ENCODE measurements at regions not wholly inside any gene's neighbourhood (a gene's known extent, or its start where the extent isn't known, plus 50 kb on each side); places are given as distances from the start of the nearest gene placed in this dataset.

DNA sequence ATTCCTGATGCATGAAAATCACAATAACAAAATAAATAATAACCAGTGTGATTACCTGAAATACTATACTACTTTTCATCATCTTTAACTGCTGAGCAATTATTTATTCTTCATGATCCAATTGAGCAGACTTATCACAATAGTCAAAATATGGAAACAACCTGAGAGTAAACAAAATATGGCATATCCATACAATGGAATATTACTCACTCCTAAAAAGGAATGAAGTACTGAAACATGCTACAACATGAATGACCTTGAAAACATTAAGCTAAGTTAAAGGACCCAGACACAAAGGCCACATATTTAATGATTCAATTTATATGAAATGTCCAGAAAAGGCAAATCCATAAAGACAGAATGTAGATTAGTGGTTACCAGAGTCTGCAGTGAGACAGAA is 146.8 kb downstream of the MID1IP1 start:
- TF ChIP-seq, protein P1, sequence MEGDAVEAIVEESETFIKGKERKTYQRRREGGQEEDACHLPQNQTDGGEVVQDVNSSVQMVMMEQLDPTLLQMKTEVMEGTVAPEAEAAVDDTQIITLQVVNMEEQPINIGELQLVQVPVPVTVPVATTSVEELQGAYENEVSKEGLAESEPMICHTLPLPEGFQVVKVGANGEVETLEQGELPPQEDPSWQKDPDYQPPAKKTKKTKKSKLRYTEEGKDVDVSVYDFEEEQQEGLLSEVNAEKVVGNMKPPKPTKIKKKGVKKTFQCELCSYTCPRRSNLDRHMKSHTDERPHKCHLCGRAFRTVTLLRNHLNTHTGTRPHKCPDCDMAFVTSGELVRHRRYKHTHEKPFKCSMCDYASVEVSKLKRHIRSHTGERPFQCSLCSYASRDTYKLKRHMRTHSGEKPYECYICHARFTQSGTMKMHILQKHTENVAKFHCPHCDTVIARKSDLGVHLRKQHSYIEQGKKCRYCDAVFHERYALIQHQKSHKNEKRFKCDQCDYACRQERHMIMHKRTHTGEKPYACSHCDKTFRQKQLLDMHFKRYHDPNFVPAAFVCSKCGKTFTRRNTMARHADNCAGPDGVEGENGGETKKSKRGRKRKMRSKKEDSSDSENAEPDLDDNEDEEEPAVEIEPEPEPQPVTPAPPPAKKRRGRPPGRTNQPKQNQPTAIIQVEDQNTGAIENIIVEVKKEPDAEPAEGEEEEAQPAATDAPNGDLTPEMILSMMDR (IDR thresholded peaks at IDR 0.05): no peak

DNA sequence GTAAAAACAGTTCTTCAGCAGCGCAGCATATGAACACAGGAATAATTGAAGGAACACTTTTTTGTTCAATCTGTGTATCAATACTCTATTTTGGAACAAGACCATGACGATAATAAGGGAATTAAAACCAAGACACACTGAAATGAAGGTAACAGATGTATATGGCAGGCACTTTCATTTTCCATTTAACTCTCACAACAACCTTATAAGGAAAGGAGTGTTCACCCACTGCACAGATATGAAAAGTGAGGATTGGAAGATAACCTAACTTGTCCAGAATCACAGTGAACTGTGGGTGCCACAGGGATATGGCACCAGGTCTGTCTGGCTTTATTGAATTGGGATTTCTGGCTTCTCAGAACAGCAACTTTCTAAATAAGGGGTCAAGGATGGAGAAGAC is 153.3 kb downstream of the MID1IP1 start:
- Mint-ChIP-seq H3K36me3 (no peaks in the 10 kb centered on the region), H3K27ac (no peak overlapping the region), H3K4me1 (no peaks in the 10 kb centered on the region), H3K4me3 (no peak overlapping the region), H3K27me3 (ENCODE audit: low read depth in 2 of 2) (peaks cover 7 to 14% of the 10 kb centered on the region in 2 donors), H3K9me3 (no peaks in the 10 kb centered on the region)
- TF ChIP-seq, protein P1 (IDR thresholded peaks at IDR 0.05): no peak
- H3K27ac ChIP-seq (ENCODE audit: low read length): no peak overlapping the region
- H3K4me3 ChIP-seq (ENCODE audit: low read length): no peak overlapping the region
- ATAC-seq: no peak
- no peaks in the 10 kb centered on the region for H3K36me3 ChIP-seq (ENCODE audit: control insufficient read depth, insufficient read depth, low read length)
- no peaks in the 10 kb centered on the region for H3K4me1 ChIP-seq (ENCODE audit: control insufficient read depth, insufficient read depth, low read length)
- no CpG with 5 or more reads among the region's 2 CpGs for WGBS (ENCODE audit: insufficient coverage)
- H3K9me3 ChIP-seq (ENCODE audit: control insufficient read depth, insufficient read depth, low read length): no peaks in the 10 kb centered on the region
- intact Hi-C loops (cut with micrococcal nuclease): no loop called here
- H3K27me3 ChIP-seq (ENCODE audit: control insufficient read depth, insufficient read depth, low read length): no peaks in the 10 kb centered on the region
- DNase-seq: no peak

More for the DNA sequence above, 146.8 kb downstream of the MID1IP1 start:
- Mint-ChIP-seq H3K9me3 (no peaks in the 10 kb centered on the region), H3K36me3 (no peaks in the 10 kb centered on the region), H3K27me3 (ENCODE audit: low read depth in 2 of 2) (peaks cover 8 to 15% of the 10 kb centered on the region in 2 donors), H3K4me3 (no peak overlapping the region), H3K4me1 (no peaks in the 10 kb centered on the region), H3K27ac (no peak overlapping the region)
- Histone ChIP-seq H3K4me3 (ENCODE audit: low read length) (no peak overlapping the region), H3K36me3 (ENCODE audit: control insufficient read depth, insufficient read depth, low read length) (no peaks in the 10 kb centered on the region), H3K27me3 (ENCODE audit: control insufficient read depth, insufficient read depth, low read length) (no peaks in the 10 kb centered on the region), H3K4me1 (ENCODE audit: control insufficient read depth, insufficient read depth, low read length) (no peaks in the 10 kb centered on the region), H3K27ac (ENCODE audit: low read length) (no peak overlapping the region), H3K9me3 (ENCODE audit: control insufficient read depth, insufficient read depth, low read length) (no peaks in the 10 kb centered on the region)
- intact Hi-C loops (cut with micrococcal nuclease): no loop called here
- no peak for ATAC-seq
- DNase-seq: no peak

DNA sequence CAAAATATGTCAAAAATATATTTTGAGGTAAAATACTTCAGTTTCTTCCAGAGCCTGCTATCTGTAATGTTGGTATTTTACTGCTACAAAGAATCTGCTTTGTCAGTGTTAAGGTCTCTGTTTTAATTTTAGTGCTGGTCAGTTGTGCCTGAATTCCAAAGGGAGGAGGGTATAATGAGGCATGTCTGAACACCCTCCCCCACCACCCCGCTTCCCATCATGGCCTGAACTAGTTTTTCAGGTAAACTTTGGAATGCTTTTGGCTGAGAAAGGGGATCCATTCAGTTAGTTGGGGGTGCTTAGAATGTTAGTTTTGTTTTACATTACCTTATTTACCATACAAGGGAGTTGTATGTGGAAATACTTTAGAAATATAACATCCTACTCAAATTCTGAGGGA is 158.5 kb downstream of the MID1IP1 start:
- WGBS (ENCODE audit: insufficient coverage): no CpG with 5 or more reads among the region's 1 CpG

DNA sequence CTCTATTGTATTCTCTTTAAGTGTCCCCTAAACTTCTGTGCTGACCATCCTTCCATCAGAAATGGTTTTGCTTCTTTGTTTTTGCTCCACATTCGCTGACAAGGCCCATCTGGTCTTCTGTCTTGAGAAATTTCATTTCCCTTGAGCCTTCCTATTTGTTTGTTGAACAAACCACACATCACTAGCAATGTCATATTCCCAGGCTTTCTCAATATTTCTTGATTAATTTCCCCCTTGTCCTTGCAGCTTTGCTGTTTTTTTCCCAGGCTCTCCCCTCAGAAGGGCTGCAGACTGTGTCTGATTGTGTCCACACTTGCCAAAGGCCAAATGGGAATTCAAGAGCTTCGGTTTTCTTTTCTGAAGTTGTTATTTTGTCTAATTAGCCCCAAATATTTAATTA is 158.9 kb downstream of the MID1IP1 start:
- intact Hi-C loops (cut with micrococcal nuclease): no loop called here
- Histone ChIP-seq H3K4me3 (ENCODE audit: low read length) (no peak overlapping the region), H3K9me3 (ENCODE audit: control insufficient read depth, insufficient read depth, low read length) (peaks cover 5% of the 10 kb centered on the region), H3K27me3 (ENCODE audit: control insufficient read depth, insufficient read depth, low read length) (no peaks in the 10 kb centered on the region), H3K36me3 (ENCODE audit: control insufficient read depth, insufficient read depth, low read length) (no peaks in the 10 kb centered on the region), H3K4me1 (ENCODE audit: control insufficient read depth, insufficient read depth, low read length) (no peaks in the 10 kb centered on the region), H3K27ac (ENCODE audit: low read length) (no peak overlapping the region)
- no peaks in the 10 kb centered on the region for H3K36me3 Mint-ChIP-seq
- peaks cover 0 to 19% of the 10 kb centered on the region in 2 donors for H3K27me3 Mint-ChIP-seq (ENCODE audit: low read depth in 2 of 2)
- 69% methylated on average over 1 of the region's 2 CpGs for WGBS (ENCODE audit: insufficient coverage)
- TF ChIP-seq, protein P1 (IDR thresholded peaks at IDR 0.05): no peak
- H3K4me1 Mint-ChIP-seq: no peaks in the 10 kb centered on the region
- H3K27ac Mint-ChIP-seq: no peak overlapping the region
- no peak overlapping the region for H3K4me3 Mint-ChIP-seq
- ATAC-seq (no peak), DNase-seq (no peak)
- no peaks in the 10 kb centered on the region for H3K9me3 Mint-ChIP-seq

More for the DNA sequence above, 158.5 kb downstream of the MID1IP1 start:
- Histone ChIP-seq H3K4me3 (ENCODE audit: low read length) (no peak overlapping the region), H3K27ac (ENCODE audit: low read length) (no peak overlapping the region), H3K36me3 (ENCODE audit: control insufficient read depth, insufficient read depth, low read length) (no peaks in the 10 kb centered on the region), H3K27me3 (ENCODE audit: control insufficient read depth, insufficient read depth, low read length) (no peaks in the 10 kb centered on the region), H3K4me1 (ENCODE audit: control insufficient read depth, insufficient read depth, low read length) (no peaks in the 10 kb centered on the region), H3K9me3 (ENCODE audit: control insufficient read depth, insufficient read depth, low read length) (peaks cover 5% of the 10 kb centered on the region)
- DNase-seq (no peak), ATAC-seq (no peak)
- peaks cover 0 to 19% of the 10 kb centered on the region in 2 donors for H3K27me3 Mint-ChIP-seq (ENCODE audit: low read depth in 2 of 2)
- TF ChIP-seq, protein P1 (IDR thresholded peaks at IDR 0.05): no peak
- H3K36me3 Mint-ChIP-seq: no peaks in the 10 kb centered on the region
- intact Hi-C loops (cut with micrococcal nuclease): no loop called here
- no peaks in the 10 kb centered on the region for H3K4me1 Mint-ChIP-seq
- H3K9me3 Mint-ChIP-seq: no peaks in the 10 kb centered on the region
- H3K27ac Mint-ChIP-seq: no peak overlapping the region
- H3K4me3 Mint-ChIP-seq: no peak overlapping the region

All from natural killer cell (primary cell).